LNCAP (cell line): ENCODE measurements at regions not wholly inside any gene's neighbourhood (a gene's known extent, or its start where the extent isn't known, plus 50 kb on each side); places are given as distances from the start of the nearest gene placed in this dataset.

Source experiments
- TF ChIP-seq, protein P1 (sequence below): fragments of 450-650 bp; IDR thresholded peaks from 2 replicates; pipeline ENCODE4 v1.5.1; 2017; ENCODE audit warnings: mild to moderate bottlenecking

DNA sequence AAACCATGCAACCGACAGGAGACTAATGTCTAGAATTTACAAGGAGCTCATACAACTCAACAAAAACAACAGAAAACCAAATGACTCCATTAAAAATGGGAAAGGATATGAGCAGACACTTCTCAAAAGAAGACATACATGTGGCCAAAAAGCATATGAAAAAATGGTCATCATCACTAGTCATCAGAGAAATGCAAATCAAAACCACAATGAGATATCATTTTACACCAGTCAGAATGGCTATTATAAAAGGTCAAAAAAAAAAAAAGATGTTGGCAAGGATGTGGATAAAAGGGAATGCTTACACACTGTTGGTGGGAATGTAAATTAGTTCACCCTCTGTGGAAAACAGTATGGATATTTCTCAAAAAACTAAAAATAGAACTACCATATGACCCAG, 50.5 kb upstream of the CHRDL1 start:
- TF ChIP-seq, protein P1, sequence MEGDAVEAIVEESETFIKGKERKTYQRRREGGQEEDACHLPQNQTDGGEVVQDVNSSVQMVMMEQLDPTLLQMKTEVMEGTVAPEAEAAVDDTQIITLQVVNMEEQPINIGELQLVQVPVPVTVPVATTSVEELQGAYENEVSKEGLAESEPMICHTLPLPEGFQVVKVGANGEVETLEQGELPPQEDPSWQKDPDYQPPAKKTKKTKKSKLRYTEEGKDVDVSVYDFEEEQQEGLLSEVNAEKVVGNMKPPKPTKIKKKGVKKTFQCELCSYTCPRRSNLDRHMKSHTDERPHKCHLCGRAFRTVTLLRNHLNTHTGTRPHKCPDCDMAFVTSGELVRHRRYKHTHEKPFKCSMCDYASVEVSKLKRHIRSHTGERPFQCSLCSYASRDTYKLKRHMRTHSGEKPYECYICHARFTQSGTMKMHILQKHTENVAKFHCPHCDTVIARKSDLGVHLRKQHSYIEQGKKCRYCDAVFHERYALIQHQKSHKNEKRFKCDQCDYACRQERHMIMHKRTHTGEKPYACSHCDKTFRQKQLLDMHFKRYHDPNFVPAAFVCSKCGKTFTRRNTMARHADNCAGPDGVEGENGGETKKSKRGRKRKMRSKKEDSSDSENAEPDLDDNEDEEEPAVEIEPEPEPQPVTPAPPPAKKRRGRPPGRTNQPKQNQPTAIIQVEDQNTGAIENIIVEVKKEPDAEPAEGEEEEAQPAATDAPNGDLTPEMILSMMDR, result no peak
